SK-N-SH (cell line): ENCODE measurements at regions not wholly inside any gene's neighbourhood (a gene's known extent, or its start where the extent isn't known, plus 50 kb on each side); places are given as distances from the start of the nearest gene placed in this dataset.

Source experiments
- CHD2 ChIP-seq: fragments of 150-350 bp; IDR thresholded peaks from 2 replicates; pipeline ENCODE4 v1.6.1; 2018; ENCODE audit warnings: low read length; ENCODE audit not compliant: partially characterized antibody
- CTCF ChIP-seq: fragments of 200-600 bp; sonication (generic); IDR thresholded peaks from 2 replicates; pipeline ENCODE4 v1.6.1; 2017; ENCODE audit warnings: antibody characterized with exemption, mild to moderate bottlenecking, moderate library complexity
- ELF1 ChIP-seq: IDR thresholded peaks from 2 replicates; pipeline ENCODE4 v1.4.0; 2012
- EP300 ChIP-seq, 2 experiments: IDR thresholded peaks; 2 replicates each; pipeline versions ENCODE4 v1.4.0 to v1.6.1; 2012; ENCODE audit warnings: borderline replicate concordance in 1 of 2, low read depth in 1 of 2, low read length in 1 of 2
- PBX3 ChIP-seq: IDR thresholded peaks from 2 replicates; pipeline ENCODE4; 2012
- POLR2AphosphoS5 ChIP-seq: IDR thresholded peaks from 2 replicates; pipeline ENCODE4 v1.6.1; 2012; ENCODE audit warnings: low read depth, low read length
- RCOR1 ChIP-seq: fragments of 150-350 bp; IDR thresholded peaks from 2 replicates; pipeline ENCODE4 v1.6.1; 2017; ENCODE audit warnings: antibody characterized with exemption, low read length
- REST ChIP-seq: IDR thresholded peaks from 2 replicates; pipeline ENCODE4 v1.6.1; 2012; ENCODE audit warnings: mild to moderate bottlenecking, low read depth, low read length, moderate library complexity
- TAF1 ChIP-seq: IDR thresholded peaks from 2 replicates; pipeline ENCODE4 v1.6.1; 2012; ENCODE audit warnings: low read depth, mild to moderate bottlenecking, low read length, moderate library complexity, borderline replicate concordance
- YY1 ChIP-seq: IDR thresholded peaks from 2 replicates; pipeline ENCODE4 v1.4.0; 2012; ENCODE audit warnings: low read depth, mild to moderate bottlenecking

GRCh38 chr3:184450547-184450946 lies 70.7 kb downstream of the CHRD start:
- TF ChIP-seq POLR2AphosphoS5 = no peak
- TF ChIP-seq REST = no peak
- no peak for TF ChIP-seq CHD2
- no peak for TF ChIP-seq CTCF
- TF ChIP-seq YY1 = no peak
- no peak for TF ChIP-seq TAF1
- no peak for TF ChIP-seq PBX3
- TF ChIP-seq RCOR1 = no peak
- no peak for TF ChIP-seq EP300 (IDR thresholded peaks at IDR 0.05; ENCODE audit: borderline replicate concordance in 1 of 2, low read depth in 1 of 2, low read length in 1 of 2)
- no peak for TF ChIP-seq ELF1
